Smooth muscle cell (in vitro differentiated cells): ENCODE measurements at regions not wholly inside any gene's neighbourhood (a gene's known extent, or its start where the extent isn't known, plus 50 kb on each side); places are given as distances from the start of the nearest gene placed in this dataset.

Experiments used
- DNase-seq: peaks from one replicate; lab custom pipeline; 2025; ENCODE audit not compliant: unreplicated experiment; lab: John Stamatoyannopoulos, UW
- H2AFZ ChIP-seq: fragments of 200-600 bp; sonication (generic); 2 replicates; pipeline ENCODE4 v1.6.0; 2016; ENCODE audit warnings: antibody characterized with exemption, low read depth, mild to moderate bottlenecking
- H3F3A ChIP-seq: fragments of 200-600 bp; sonication (generic); 2 replicates; pipeline ENCODE4 v1.6.0; 2017; ENCODE audit warnings: antibody characterized with exemption, low read depth
- H3K27ac ChIP-seq: fragments of 200-600 bp; sonication (generic); 2 replicates; pipeline ENCODE4 v1.5.1; 2016; ENCODE audit warnings: low read depth, mild to moderate bottlenecking
- H3K27me3 ChIP-seq: fragments of 200-600 bp; sonication (generic); 2 replicates; pipeline ENCODE4 v1.6.1; 2016; ENCODE audit warnings: low read depth, mild to moderate bottlenecking
- H3K36me3 ChIP-seq: fragments of 200-600 bp; sonication (generic); 2 replicates; pipeline ENCODE4 v1.5.1; 2016; ENCODE audit warnings: low read depth
- H3K4me1 ChIP-seq: fragments of 200-600 bp; sonication (generic); 2 replicates; pipeline ENCODE4 v1.5.1; 2016; ENCODE audit warnings: low read depth
- H3K4me2 ChIP-seq: fragments of 200-600 bp; sonication (generic); 2 replicates; pipeline ENCODE4 v1.6.0; 2016; ENCODE audit warnings: mild to moderate bottlenecking
- H3K4me3 ChIP-seq: fragments of 200-600 bp; sonication (generic); 2 replicates; pipeline ENCODE4 v1.5.1; 2016; ENCODE audit warnings: mild to moderate bottlenecking
- H3K79me2 ChIP-seq: fragments of 200-600 bp; sonication (generic); 2 replicates; pipeline ENCODE4 v1.6.0; 2016; ENCODE audit warnings: low read depth, mild to moderate bottlenecking
- H3K9ac ChIP-seq: fragments of 200-600 bp; sonication (generic); 2 replicates; pipeline ENCODE4 v1.6.0; 2016; ENCODE audit warnings: low read depth
- H3K9me3 ChIP-seq: fragments of 200-600 bp; sonication (generic); replicated peaks from 2 replicates; pipeline ENCODE4 v1.5.1; 2016; ENCODE audit warnings: low read depth
- H4K20me1 ChIP-seq: fragments of 200-600 bp; sonication (generic); 2 replicates; pipeline ENCODE4 v1.6.0; 2016; ENCODE audit warnings: low read depth
- WGBS: methylation state at CpG from one replicate; pipeline ENCODE4 v1.1.7; 2016; ENCODE audit warnings: low lambda C conversion rate; 5-methylcytosine and 5-hydroxymethylcytosine counted together
- TF ChIP-seq, protein P1 (sequence below): fragments of 200-600 bp; sonication (generic); IDR thresholded peaks from 2 replicates; pipeline ENCODE4 v1.5.1; 2017; ENCODE audit warnings: borderline replicate concordance, mild to moderate bottlenecking, antibody characterized with exemption; ENCODE audit not compliant: insufficient read depth, poor library complexity, severe bottlenecking

DNA sequence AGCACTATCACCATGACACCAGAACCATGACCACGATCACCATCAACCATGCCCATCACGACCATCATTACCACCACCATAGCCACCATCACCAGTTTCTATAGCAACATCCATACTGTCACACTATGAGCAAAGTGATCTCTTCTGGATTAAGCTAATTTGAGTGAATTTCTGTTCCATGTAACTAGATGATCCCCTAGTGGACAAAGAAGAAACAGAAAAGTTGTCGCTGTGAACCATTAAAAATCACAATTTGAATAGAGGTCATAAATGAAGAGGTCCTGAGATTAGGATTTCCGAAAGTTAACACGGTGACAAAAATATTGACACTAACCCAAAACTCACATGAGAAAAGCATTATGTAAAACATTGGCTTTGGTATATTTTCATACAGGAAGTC lies 77.6 kb downstream of the CLRN3 start:
- 83% methylated on average over 5 of the region's 5 CpGs for WGBS
- no peaks in the 10 kb centered on the region for H3K79me2 ChIP-seq
- no peak overlapping the region for H3K4me3 ChIP-seq
- DNase-seq = no peak
- TF ChIP-seq, protein P1, sequence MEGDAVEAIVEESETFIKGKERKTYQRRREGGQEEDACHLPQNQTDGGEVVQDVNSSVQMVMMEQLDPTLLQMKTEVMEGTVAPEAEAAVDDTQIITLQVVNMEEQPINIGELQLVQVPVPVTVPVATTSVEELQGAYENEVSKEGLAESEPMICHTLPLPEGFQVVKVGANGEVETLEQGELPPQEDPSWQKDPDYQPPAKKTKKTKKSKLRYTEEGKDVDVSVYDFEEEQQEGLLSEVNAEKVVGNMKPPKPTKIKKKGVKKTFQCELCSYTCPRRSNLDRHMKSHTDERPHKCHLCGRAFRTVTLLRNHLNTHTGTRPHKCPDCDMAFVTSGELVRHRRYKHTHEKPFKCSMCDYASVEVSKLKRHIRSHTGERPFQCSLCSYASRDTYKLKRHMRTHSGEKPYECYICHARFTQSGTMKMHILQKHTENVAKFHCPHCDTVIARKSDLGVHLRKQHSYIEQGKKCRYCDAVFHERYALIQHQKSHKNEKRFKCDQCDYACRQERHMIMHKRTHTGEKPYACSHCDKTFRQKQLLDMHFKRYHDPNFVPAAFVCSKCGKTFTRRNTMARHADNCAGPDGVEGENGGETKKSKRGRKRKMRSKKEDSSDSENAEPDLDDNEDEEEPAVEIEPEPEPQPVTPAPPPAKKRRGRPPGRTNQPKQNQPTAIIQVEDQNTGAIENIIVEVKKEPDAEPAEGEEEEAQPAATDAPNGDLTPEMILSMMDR = peak; percentile 26
- H4K20me1 ChIP-seq = no peaks in the 10 kb centered on the region
- no peaks in the 10 kb centered on the region for H3F3A ChIP-seq
- no peak overlapping the region for H3K27ac ChIP-seq
- H3K4me1 ChIP-seq = no peaks in the 10 kb centered on the region
- H3K9me3 ChIP-seq = no peaks in the 10 kb centered on the region
- H3K36me3 ChIP-seq = no peaks in the 10 kb centered on the region
- H2AFZ ChIP-seq = no peak overlapping the region
- H3K4me2 ChIP-seq = no peak overlapping the region
- no peak overlapping the region for H3K9ac ChIP-seq
- H3K27me3 ChIP-seq = peaks cover 5% of the 10 kb centered on the region

DNA sequence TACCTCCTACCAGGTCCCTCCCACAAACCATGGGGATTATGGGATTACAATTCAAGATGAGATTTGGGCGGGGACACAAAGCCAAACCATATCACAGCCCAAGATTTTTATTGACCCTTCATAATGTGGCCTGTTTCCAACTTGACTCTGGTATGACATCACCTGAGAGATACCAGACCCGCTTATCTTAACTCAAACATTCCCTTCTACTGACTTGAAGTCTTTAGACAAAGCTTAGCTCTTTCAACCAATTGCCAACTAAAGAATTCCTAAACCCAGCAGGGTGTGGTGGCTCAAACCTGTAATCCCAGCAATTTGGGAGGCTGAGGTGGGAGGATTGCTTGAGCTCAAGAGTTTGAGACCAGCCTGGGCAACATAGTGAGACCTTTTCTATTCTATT lies 67.9 kb downstream of the CLRN3 start:
- WGBS = 81% methylated on average over 2 of the region's 2 CpGs
- no peaks in the 10 kb centered on the region for H3F3A ChIP-seq

DNA sequence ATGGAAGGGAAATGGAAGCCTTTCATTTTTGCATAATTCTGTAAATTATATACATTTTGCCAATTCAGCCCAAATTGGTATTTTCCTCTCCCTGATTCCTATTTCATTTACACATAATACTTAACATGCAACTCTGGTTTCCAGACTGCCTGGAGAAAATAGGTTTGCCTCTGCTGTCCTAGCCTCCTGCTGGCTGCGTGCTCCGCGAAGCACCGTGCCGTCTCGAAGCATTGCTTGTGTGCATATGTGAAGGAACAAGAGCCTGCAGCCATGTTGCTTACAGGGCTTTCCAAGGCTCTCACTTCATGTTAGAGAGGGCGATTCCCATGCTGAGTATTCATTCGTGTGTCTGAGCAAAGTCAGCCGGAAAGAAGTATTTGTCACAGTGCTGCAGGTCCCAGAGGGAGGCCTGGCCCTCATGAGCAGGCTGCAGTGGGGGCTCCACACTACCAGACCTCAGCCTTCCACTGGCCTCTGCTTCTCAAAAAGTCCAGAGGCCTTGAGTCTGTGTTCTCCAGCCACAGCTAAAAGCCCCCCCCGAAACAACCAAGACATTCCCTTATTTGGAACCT lies 66.5 kb downstream of the CLRN3 start:
- Histone ChIP-seq H3K27me3 (no peaks in the 10 kb centered on the region), H3K4me1 (peaks cover 4% of the 10 kb centered on the region), H2AFZ (no peak overlapping the region), H3K9ac (no peak overlapping the region), H3K27ac (no peak overlapping the region), H3K36me3 (no peaks in the 10 kb centered on the region), H3F3A (no peaks in the 10 kb centered on the region), H3K79me2 (no peaks in the 10 kb centered on the region), H3K4me2 (no peak overlapping the region), H3K4me3 (no peak overlapping the region), H4K20me1 (no peaks in the 10 kb centered on the region), H3K9me3 (no peaks in the 10 kb centered on the region)
- 83% methylated on average over 10 of the region's 10 CpGs for WGBS
- TF ChIP-seq, protein P1 = no peak
- no peak for DNase-seq

More for the DNA sequence above, 67.9 kb downstream of the CLRN3 start:
- Histone ChIP-seq H3K27me3 (no peaks in the 10 kb centered on the region), H3K9me3 (no peaks in the 10 kb centered on the region), H4K20me1 (no peaks in the 10 kb centered on the region), H3K4me2 (no peak overlapping the region), H2AFZ (no peak overlapping the region), H3K79me2 (no peaks in the 10 kb centered on the region), H3K4me3 (no peak overlapping the region), H3K4me1 (peaks cover 4% of the 10 kb centered on the region), H3K27ac (no peak overlapping the region), H3K9ac (no peak overlapping the region), H3K36me3 (no peaks in the 10 kb centered on the region)
- DNase-seq = no peak
- TF ChIP-seq, protein P1 = no peak
